Erythroblast (primary cell): ENCODE measurements at regions not wholly inside any gene's neighbourhood (a gene's known extent, or its start where the extent isn't known, plus 50 kb on each side); places are given as distances from the start of the nearest gene placed in this dataset.

Source experiments
- GATA1 ChIP-seq: IDR thresholded peaks from 2 replicates; pipeline ENCODE4 v1.6.1; 2011; ENCODE audit warnings: low read depth, mild to moderate bottlenecking, control low read depth, low read length, moderate library complexity
- POLR2A ChIP-seq: IDR thresholded peaks from 2 replicates; pipeline ENCODE4 v1.6.1; 2011; ENCODE audit warnings: mild to moderate bottlenecking, low read length

DNA sequence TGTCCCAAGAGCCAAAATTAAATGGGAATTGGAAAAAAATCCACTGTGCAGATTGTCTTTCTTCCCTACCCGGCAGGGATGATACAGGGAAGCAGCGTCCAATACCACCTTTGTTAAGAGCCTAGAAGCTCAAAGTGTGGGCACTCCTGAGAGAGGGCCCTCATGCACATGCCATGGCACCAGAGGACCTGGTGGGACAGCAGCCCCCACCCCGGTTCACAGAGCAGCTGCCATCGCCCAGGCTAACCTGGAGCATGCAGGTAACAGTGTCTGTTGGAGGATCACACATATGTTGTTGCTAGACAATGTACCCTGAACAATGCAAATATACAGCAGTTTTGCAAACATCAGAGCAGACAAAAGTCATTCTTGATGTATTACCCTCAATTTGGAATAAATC is 206.5 kb downstream of the TJP1 start:
- no peak for TF ChIP-seq POLR2A
- TF ChIP-seq GATA1: no peak
